ENCODE measurements at regions not wholly inside any gene's neighbourhood (a gene's known extent, or its start where the extent isn't known, plus 50 kb on each side); places are given as distances from the start of the nearest gene placed in this dataset.

DNA sequence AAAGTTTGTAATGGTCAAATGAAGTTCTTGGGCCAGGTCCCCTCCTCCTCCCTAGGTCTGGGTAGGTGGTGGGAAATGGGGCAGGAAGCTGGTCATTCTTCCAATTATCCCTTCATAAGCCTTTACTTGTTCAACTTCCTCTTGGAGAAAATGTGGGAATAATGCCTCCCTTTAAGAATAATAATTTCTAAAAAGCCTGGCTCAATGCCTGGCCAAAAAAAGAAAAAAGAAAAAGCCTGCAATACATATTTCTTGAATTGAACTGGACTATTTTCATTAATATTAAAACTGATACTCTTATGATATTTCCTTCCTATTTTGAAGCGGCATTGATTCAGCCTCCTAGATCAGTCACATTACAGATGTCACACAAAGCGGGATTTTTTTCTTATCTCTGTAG is 600.9 kb downstream of the CCDC171 start:
- H3K36me3 ChIP-seq (ENCODE audit: control insufficient read depth in 2 of 2, extremely low read depth in 1 of 2, insufficient read depth in 2 of 2, low read length in 2 of 2): no peaks in the 10 kb centered on the region
- no peak overlapping the region for H2AFZ ChIP-seq (ENCODE audit: control insufficient read depth, low read length)
- H3K9ac ChIP-seq (ENCODE audit: control insufficient read depth, extremely low read depth, insufficient read depth, low read length): no peak overlapping the region
- no peaks in the 10 kb centered on the region for H3K27me3 ChIP-seq (ENCODE audit: control insufficient read depth, extremely low read depth, insufficient read depth, low read length)
- H3K79me2 ChIP-seq (ENCODE audit: control insufficient read depth, insufficient read depth, low read length): no peaks in the 10 kb centered on the region
- H3K9me1 ChIP-seq (ENCODE audit: control insufficient read depth, extremely low read depth, insufficient read depth, low read length): no peaks in the 10 kb centered on the region
- H4K20me1 ChIP-seq (ENCODE audit: control insufficient read depth, extremely low read depth, insufficient read depth, low read length): no peaks in the 10 kb centered on the region
- H3K9me3 ChIP-seq (ENCODE audit: control insufficient read depth, low read depth, low read length): no peaks in the 10 kb centered on the region
- TF ChIP-seq EZH2 (IDR thresholded peaks at IDR 0.05; ENCODE audit: low read length): no peak
- TF ChIP-seq, protein P1, sequence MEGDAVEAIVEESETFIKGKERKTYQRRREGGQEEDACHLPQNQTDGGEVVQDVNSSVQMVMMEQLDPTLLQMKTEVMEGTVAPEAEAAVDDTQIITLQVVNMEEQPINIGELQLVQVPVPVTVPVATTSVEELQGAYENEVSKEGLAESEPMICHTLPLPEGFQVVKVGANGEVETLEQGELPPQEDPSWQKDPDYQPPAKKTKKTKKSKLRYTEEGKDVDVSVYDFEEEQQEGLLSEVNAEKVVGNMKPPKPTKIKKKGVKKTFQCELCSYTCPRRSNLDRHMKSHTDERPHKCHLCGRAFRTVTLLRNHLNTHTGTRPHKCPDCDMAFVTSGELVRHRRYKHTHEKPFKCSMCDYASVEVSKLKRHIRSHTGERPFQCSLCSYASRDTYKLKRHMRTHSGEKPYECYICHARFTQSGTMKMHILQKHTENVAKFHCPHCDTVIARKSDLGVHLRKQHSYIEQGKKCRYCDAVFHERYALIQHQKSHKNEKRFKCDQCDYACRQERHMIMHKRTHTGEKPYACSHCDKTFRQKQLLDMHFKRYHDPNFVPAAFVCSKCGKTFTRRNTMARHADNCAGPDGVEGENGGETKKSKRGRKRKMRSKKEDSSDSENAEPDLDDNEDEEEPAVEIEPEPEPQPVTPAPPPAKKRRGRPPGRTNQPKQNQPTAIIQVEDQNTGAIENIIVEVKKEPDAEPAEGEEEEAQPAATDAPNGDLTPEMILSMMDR (optimal IDR thresholded peaks at IDR 0.05 in 1 of 3, IDR thresholded peaks at IDR 0.05 in 1 of 3, conservative IDR thresholded peaks at IDR 0.05 in 1 of 3; ENCODE audit: extremely low read depth in 1 of 3, insufficient read depth in 2 of 3, low read length in 3 of 3): no peak
- no peak overlapping the region for H3K4me2 ChIP-seq (ENCODE audit: control insufficient read depth, extremely low read depth, insufficient read depth, low read depth, low read length)
- no peak overlapping the region for H3K27ac ChIP-seq (ENCODE audit: control insufficient read depth, insufficient read depth, low read length)
- no peak for DNase-seq (ENCODE audit: low read depth, low spot score)
- dilution Hi-C loops (cut with MboI; ENCODE audit: extremely low pct_ligation_motif_present, low sequenced_read_pairs): no loop called here
- peaks cover 26% of the 10 kb centered on the region for H3K4me1 ChIP-seq (ENCODE audit: control insufficient read depth, extremely low read depth, insufficient read depth, low read length)
- FAIRE-seq: no peak
- H3K4me3 ChIP-seq (ENCODE audit: control insufficient read depth in 2 of 3, extremely low read depth in 1 of 3, insufficient read depth in 2 of 3, low read depth in 1 of 3, low read length in 3 of 3): no peak overlapping the region

DNA sequence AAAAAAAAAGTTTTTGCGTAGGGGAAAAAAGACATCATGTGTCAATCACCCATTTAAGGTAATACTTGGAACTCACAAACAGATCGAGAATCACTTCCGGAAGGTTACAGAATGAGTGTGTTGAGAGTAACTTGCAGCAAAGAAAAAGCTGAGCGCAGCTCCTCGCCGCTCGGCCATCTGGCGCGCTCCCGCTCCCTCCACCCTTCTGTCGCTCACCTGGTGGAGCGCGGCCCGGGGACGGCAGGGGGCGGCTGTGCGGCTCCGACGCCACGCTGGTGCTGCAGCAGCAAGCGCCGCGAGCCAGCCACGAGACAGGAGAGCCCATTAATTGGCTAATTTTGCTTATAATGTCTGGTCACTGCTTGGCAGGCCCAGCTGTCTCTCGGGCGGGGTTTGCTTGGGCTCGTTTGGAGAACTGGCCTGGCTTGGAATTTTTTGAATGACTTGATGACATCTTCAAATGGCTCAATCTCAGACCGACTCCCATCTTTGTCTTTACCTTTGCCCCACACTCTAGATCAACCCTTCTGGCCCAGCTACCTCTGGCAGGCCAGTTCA is 601.8 kb downstream of the CCDC171 start:
- peak overlapping the region in 2 of 3 experiments; percentile 7 to 39 for H3K4me3 ChIP-seq (ENCODE audit: control insufficient read depth in 2 of 3, extremely low read depth in 1 of 3, insufficient read depth in 2 of 3, low read depth in 1 of 3, low read length in 3 of 3)
- no peaks in the 10 kb centered on the region for H3K36me3 ChIP-seq (ENCODE audit: control insufficient read depth in 2 of 2, extremely low read depth in 1 of 2, insufficient read depth in 2 of 2, low read length in 2 of 2)
- no peak overlapping the region for H3K9ac ChIP-seq (ENCODE audit: control insufficient read depth, extremely low read depth, insufficient read depth, low read length)
- DNase-seq (ENCODE audit: low read depth, low spot score) (no peak), FAIRE-seq (peak; percentile 69)
- no peaks in the 10 kb centered on the region for H4K20me1 ChIP-seq (ENCODE audit: control insufficient read depth, extremely low read depth, insufficient read depth, low read length)
- H3K27ac ChIP-seq (ENCODE audit: control insufficient read depth, insufficient read depth, low read length): no peak overlapping the region
- no peaks in the 10 kb centered on the region for H3K9me1 ChIP-seq (ENCODE audit: control insufficient read depth, extremely low read depth, insufficient read depth, low read length)
- H2AFZ ChIP-seq (ENCODE audit: control insufficient read depth, low read length): peak overlapping the region; percentile 80
- no peaks in the 10 kb centered on the region for H3K79me2 ChIP-seq (ENCODE audit: control insufficient read depth, insufficient read depth, low read length)
- dilution Hi-C loops (cut with MboI; ENCODE audit: extremely low pct_ligation_motif_present, low sequenced_read_pairs): no loop called here
- H3K4me2 ChIP-seq (ENCODE audit: control insufficient read depth, extremely low read depth, insufficient read depth, low read depth, low read length): peak overlapping the region; percentile 72
- no peaks in the 10 kb centered on the region for H3K9me3 ChIP-seq (ENCODE audit: control insufficient read depth, low read depth, low read length)
- no peaks in the 10 kb centered on the region for H3K27me3 ChIP-seq (ENCODE audit: control insufficient read depth, extremely low read depth, insufficient read depth, low read length)
- peaks cover 26% of the 10 kb centered on the region for H3K4me1 ChIP-seq (ENCODE audit: control insufficient read depth, extremely low read depth, insufficient read depth, low read length)
- no peak for TF ChIP-seq EZH2 (IDR thresholded peaks at IDR 0.05; ENCODE audit: low read length)
- TF ChIP-seq, protein P1 (optimal IDR thresholded peaks at IDR 0.05 in 1 of 3, IDR thresholded peaks at IDR 0.05 in 1 of 3, conservative IDR thresholded peaks at IDR 0.05 in 1 of 3; ENCODE audit: extremely low read depth in 1 of 3, insufficient read depth in 2 of 3, low read length in 3 of 3): peak; percentile 26 to 61 (median 55)
